Fibroblast of lung (primary cell): ENCODE measurements at regions not wholly inside any gene's neighbourhood (a gene's known extent, or its start where the extent isn't known, plus 50 kb on each side); places are given as distances from the start of the nearest gene placed in this dataset.

ENCODE experiments used
- EZH2 ChIP-seq: IDR thresholded peaks from 2 replicates; pipeline ENCODE4 v1.5.1; 2012; ENCODE audit warnings: low read length, control low read depth, mild to moderate bottlenecking; ENCODE audit errors: missing control alignments
- TF ChIP-seq, protein P1 (sequence below), 2 donors: IDR thresholded peaks in 1 of 2; conservative IDR thresholded peaks in 1 of 2; 1 replicate in 1 of 2; 2 replicates in 1 of 2; pipeline ENCODE4 v1.5.1; 2011 to 2012; ENCODE audit warnings: low read length in 2 of 2, control low read depth in 1 of 2, inconsistent platforms in 1 of 2, low read depth in 1 of 2, mild to moderate bottlenecking in 1 of 2

DNA sequence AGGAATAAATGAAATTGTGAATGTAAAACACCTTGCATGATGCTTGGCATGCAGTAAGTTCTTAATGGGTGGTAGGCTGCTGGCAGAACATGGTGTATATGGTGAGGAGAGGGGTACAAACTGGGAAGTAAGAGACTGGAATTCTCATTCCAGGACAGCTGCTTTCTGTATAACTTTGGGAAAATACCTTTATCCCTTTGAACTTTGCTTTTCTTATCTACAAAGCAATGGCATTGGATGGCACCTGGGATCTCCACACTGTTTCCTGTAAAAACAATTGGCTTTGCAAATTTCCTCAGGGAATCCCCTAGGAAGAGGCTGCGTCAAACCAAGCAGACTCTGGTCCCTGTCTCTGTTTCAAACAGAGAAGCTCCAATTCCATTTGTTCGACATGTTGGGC is 100.7 kb upstream of the SLC4A7 start:
- TF ChIP-seq, protein P1, sequence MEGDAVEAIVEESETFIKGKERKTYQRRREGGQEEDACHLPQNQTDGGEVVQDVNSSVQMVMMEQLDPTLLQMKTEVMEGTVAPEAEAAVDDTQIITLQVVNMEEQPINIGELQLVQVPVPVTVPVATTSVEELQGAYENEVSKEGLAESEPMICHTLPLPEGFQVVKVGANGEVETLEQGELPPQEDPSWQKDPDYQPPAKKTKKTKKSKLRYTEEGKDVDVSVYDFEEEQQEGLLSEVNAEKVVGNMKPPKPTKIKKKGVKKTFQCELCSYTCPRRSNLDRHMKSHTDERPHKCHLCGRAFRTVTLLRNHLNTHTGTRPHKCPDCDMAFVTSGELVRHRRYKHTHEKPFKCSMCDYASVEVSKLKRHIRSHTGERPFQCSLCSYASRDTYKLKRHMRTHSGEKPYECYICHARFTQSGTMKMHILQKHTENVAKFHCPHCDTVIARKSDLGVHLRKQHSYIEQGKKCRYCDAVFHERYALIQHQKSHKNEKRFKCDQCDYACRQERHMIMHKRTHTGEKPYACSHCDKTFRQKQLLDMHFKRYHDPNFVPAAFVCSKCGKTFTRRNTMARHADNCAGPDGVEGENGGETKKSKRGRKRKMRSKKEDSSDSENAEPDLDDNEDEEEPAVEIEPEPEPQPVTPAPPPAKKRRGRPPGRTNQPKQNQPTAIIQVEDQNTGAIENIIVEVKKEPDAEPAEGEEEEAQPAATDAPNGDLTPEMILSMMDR (conservative IDR thresholded peaks at IDR 0.05 in 1 of 2, IDR thresholded peaks at IDR 0.05 in 1 of 2; ENCODE audit: low read depth in 1 of 2, low read length in 2 of 2), result no peak
- no peak for TF ChIP-seq EZH2
